Left ventricle myocardium inferior (tissue), 1 donor: ENCODE measurements at regions not wholly inside any gene's neighbourhood (a gene's known extent, or its start where the extent isn't known, plus 50 kb on each side); places are given as distances from the start of the nearest gene placed in this dataset.

Experiments
- DNase-seq: peaks from one replicate; pipeline ENCODE4 v3.0.0-alpha.2; 2020
- H3K27ac ChIP-seq: fragments of 200-600 bp; replicated peaks from 2 replicates; pipeline ENCODE4 v1.8.0; 2021
- H3K27me3 ChIP-seq: fragments of 200-600 bp; 2 replicates; pipeline ENCODE4 v1.8.0; 2021; ENCODE audit warnings: low read depth
- H3K36me3 ChIP-seq: fragments of 200-600 bp; 2 replicates; pipeline ENCODE4 v1.8.0; 2021
- H3K4me1 ChIP-seq: fragments of 200-600 bp; 2 replicates; pipeline ENCODE4 v1.8.0; 2021
- H3K4me3 ChIP-seq: fragments of 200-600 bp; 2 replicates; pipeline ENCODE4 v1.8.0; 2021; ENCODE audit warnings: mild to moderate bottlenecking, moderate library complexity
- H3K9me3 ChIP-seq: fragments of 200-600 bp; replicated peaks from 2 replicates; pipeline ENCODE4 v1.8.0; 2021
- CTCF ChIP-seq: fragments of 200-600 bp; IDR thresholded peaks from 2 replicates; pipeline ENCODE4 v1.8.0; 2021; ENCODE audit warnings: antibody characterized with exemption, mild to moderate bottlenecking, borderline replicate concordance
- intact Hi-C: fragments of 100-400 bp; cut with micrococcal nuclease; formaldehyde crosslinking; loops from one replicate; pipeline ENCODE4 v1.11.0; 2022
- donor health status: DM: no; HTN: yes; CAD: no; lungs with severe emphysema.

- Histone ChIP-seq H3K27me3 (peaks cover 4% of the 10 kb centered on the region), H3K4me3 (no peak overlapping the region), H3K27ac (no peak overlapping the region), H3K4me1 (no peaks in the 10 kb centered on the region), H3K9me3 (peaks cover 3% of the 10 kb centered on the region), H3K36me3 (no peaks in the 10 kb centered on the region)
- intact Hi-C loops: loop anchor here (10.0 kb wide), 1 partner anchor 1149 kb away; no protein-coding TSS in a partner anchor
- DNase-seq: peak; percentile 58
- peak; percentile 75 for TF ChIP-seq CTCF
Observed at GRCh38 chr16:7025616-7026190, 306.9 kb upstream of the RBFOX1 start.

- peaks cover 8% of the 10 kb centered on the region for H3K27me3 ChIP-seq
- H3K4me3 ChIP-seq: no peak overlapping the region
- no peaks in the 10 kb centered on the region for H3K4me1 ChIP-seq
- no peak for TF ChIP-seq CTCF
- no peaks in the 10 kb centered on the region for H3K36me3 ChIP-seq
- no peak overlapping the region for H3K27ac ChIP-seq
- no peak for DNase-seq
- H3K9me3 ChIP-seq: no peaks in the 10 kb centered on the region
- intact Hi-C loops: loop anchor here (10.0 kb wide), 1 partner anchor 1153 kb away; no protein-coding TSS in a partner anchor
Observed at GRCh38 chr16:7021653-7022275, 310.9 kb upstream of the RBFOX1 start.

- TF ChIP-seq CTCF: no peak
- intact Hi-C loops: no loop called here
- H3K4me3 ChIP-seq: no peak overlapping the region
- H3K9me3 ChIP-seq: no peaks in the 10 kb centered on the region
- H3K36me3 ChIP-seq: no peaks in the 10 kb centered on the region
- no peak for DNase-seq
- no peaks in the 10 kb centered on the region for H3K4me1 ChIP-seq
- no peak overlapping the region for H3K27ac ChIP-seq
- peaks cover 8% of the 10 kb centered on the region for H3K27me3 ChIP-seq
Observed at GRCh38 chr16:7017006-7017662, 315.5 kb upstream of the RBFOX1 start.

- intact Hi-C loops: no loop called here
- Histone ChIP-seq H3K36me3 (no peaks in the 10 kb centered on the region), H3K27ac (no peak overlapping the region), H3K4me3 (no peak overlapping the region), H3K4me1 (no peaks in the 10 kb centered on the region), H3K9me3 (no peaks in the 10 kb centered on the region), H3K27me3 (no peaks in the 10 kb centered on the region)
- DNase-seq: no peak
- no peak for TF ChIP-seq CTCF
Observed at GRCh38 chr16:7014756-7015155, 317.9 kb upstream of the RBFOX1 start.

- H3K27ac ChIP-seq: no peak overlapping the region
- H3K4me3 ChIP-seq: no peak overlapping the region
- intact Hi-C loops: no loop called here
- no peaks in the 10 kb centered on the region for H3K9me3 ChIP-seq
- TF ChIP-seq CTCF: no peak
- no peak for DNase-seq
- H3K4me1 ChIP-seq: no peaks in the 10 kb centered on the region
- H3K36me3 ChIP-seq: no peaks in the 10 kb centered on the region
- H3K27me3 ChIP-seq: no peaks in the 10 kb centered on the region
Observed at GRCh38 chr16:7013990-7014389, 318.7 kb upstream of the RBFOX1 start.
